GM21723 (cell line): ENCODE measurements at regions not wholly inside any gene's neighbourhood (a gene's known extent, or its start where the extent isn't known, plus 50 kb on each side); places are given as distances from the start of the nearest gene placed in this dataset.

Source experiments
- ATAC-seq: cut with Tn5 transposase; IDR thresholded peaks from one replicate; pipeline ENCODE4 v1.9.1; 2021; ENCODE audit warnings: mild to moderate bottlenecking, moderate library complexity; ENCODE audit not compliant: unreplicated experiment

GRCh38 chr20:22909436-22909835 lies 125.7 kb upstream of the SSTR4 start:
- ATAC-seq, result no peak

DNA sequence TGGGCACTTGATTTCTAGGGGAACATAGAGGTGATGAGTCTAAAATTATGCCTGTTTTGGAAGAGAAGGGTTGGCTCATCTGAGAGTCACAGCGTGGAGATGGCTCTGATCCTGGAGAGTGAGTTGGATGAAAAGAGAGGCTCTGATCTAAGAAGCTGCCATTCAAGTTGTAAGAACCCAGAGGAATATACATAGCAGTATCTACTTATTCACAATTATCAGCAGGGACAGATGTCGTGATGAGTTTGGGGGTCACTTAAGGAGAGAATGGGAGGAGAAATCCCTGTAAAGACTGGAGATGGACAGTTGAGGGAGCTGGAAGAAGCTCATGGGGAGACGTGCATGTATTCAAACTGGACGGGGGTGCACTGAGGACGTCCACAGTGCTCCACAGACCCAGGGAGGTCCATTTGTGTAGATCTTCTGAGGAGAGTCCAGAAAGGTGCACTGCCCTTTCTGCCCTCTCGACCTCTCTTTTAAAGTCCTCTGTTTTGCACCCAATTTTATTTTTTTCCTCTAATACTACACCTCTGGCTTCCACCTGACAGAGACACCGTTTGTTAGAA lies 124.7 kb upstream of the SSTR4 start:
- ATAC-seq, result no peak

GRCh38 chr20:22914291-22914690 lies 120.8 kb upstream of the SSTR4 start:
- ATAC-seq, result no peak

DNA sequence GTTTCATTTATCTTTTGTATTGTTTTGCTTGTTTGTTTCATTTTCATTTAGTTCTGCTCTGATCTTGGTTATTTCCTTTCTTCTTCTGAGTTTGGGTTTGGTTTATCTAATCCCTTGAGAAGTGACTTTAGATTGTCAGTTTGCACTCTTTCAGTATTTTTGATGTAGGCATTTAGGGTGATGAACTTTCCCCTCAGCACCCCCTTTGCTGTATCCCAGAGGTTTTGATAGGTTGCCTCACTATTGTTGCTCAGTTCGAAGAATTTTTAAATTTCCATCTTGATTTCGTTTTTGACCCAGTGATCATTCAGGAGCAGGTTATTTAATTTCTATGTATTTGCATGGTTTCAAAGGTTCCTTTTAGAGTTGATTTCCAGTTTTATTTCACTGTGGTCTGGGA lies 119.6 kb upstream of the SSTR4 start:
- no peak for ATAC-seq

DNA sequence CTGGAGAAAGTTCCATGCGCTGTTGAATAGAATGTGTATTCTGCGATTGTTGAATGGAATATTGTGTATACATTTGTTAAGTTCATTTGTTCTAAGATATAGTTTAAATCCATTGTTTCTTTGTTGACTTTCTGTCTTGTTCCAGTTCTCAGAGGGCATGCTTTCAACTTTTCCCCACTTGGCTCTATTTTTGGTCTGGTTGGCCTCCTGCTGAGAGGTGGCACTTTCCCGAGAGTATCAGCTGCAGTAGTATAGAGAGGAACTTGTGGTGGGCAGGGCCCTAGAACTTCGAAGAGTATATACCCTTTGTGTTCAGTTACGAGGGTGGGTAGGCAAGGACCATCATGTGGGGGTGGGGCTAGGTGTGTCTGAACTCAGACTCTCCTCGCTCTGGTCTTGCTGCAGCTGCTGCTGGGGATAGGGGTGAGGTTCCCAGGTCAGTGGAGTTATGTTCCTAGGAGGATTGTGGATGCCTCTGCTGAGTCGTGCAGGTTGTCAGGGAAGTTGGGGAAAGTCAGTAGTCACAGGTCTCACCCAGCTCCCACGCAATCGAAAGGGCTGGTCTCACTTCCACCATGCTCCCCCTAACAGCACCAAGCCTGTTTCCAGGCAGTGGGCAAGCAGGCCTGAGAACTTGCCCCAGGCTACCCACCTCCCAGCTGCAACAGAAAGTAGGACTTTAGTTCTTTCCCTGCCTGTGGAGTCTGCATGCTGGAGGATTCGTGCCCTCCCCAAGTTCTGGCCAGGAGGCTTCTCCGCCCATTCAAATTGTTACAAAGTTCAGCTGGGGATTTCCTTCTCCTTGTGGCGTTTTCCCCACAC lies 118.9 kb upstream of the SSTR4 start:
- ATAC-seq, result no peak

GRCh38 chr20:22918286-22918983 lies 116.7 kb upstream of the SSTR4 start:
- no peak for ATAC-seq

DNA sequence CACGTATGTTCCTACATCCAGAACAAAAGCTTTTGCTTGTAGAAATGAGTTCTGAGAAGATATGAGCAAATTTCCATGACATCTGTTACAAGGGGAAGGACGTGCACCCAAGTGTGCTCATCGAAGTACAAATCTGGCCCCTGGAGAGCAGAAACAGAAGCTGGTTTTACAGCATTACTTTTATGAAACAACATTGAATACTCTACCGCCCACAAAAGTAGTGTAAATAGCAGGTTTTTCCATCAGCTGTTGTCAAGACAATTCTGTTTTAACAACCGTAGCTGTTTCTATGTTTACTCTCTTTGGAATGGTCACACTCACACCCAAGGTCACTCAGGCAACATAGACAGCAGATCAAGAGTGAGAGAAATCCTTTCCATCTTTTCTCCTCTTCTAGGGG lies 114.2 kb upstream of the SSTR4 start:
- no peak for ATAC-seq

GRCh38 chr20:22921595-22922421 lies 113.3 kb upstream of the SSTR4 start:
- no peak for ATAC-seq

GRCh38 chr20:22922987-22923386 lies 112.1 kb upstream of the SSTR4 start:
- ATAC-seq, result no peak

DNA sequence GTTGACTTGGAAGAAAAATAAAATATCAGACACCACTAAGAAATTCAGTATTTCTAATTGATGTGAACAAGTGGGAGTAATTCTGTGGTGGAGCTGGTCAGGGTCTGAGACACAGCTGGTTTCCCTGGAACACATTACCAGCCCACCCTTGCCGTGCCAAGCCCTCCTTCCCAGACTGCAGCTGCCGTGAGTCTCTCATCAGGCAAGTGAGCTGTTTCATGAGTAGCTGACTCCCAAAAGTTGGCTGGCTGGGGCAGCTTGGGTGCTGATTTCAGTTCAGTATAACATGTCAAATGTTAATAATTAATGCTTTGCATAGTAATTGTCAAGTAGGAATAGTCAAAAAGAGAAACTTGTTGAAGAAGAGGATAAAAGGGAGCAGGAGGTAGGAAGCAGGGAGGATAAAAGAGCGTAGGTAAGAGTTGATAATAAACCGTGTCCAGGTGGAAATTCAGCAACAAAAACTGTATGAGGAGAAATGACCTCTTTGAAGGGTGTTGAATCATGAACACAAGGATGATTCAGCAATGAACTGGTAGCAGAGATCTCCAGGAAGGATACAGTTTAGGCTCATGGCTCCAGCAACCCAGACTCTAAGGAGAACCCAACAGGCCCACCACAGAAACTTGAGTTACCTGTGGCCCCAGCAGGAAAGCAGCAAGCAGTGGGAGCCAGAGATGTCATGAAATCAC lies 110.9 kb upstream of the SSTR4 start:
- ATAC-seq, result no peak

DNA sequence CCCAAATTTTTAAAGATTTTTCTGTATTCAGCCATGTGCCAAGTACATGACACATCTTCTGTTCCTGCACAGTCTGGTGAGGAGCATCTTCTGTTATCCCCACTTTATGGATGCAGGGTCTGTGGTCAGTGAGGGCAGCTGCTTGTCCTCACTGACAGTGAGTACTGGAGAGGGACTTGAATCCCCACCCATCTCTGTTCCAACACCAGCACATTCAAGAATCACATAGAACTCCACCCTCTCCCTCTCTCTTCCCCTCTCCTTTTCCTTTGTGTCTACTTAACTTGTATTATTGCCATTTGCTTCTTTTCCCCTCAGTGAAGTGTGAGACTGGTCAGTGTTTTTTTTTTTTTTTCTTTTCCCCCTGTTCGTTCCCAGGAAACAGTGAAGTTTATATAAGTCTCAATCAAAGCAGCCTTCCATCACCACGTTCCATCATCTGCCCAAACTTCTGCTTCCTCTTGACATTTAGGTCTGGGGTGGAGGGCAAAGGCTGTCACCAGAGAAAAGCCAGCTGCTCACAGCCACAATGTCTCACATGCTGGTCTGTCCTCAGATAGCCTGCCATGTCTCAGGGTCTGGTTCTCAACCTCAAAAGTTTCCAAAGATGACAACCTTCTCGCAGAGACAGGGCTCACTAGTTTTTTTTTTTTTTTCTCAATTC lies 110.0 kb upstream of the SSTR4 start:
- no peak for ATAC-seq

GRCh38 chr20:22925613-22925983 lies 109.5 kb upstream of the SSTR4 start:
- ATAC-seq, result no peak

DNA sequence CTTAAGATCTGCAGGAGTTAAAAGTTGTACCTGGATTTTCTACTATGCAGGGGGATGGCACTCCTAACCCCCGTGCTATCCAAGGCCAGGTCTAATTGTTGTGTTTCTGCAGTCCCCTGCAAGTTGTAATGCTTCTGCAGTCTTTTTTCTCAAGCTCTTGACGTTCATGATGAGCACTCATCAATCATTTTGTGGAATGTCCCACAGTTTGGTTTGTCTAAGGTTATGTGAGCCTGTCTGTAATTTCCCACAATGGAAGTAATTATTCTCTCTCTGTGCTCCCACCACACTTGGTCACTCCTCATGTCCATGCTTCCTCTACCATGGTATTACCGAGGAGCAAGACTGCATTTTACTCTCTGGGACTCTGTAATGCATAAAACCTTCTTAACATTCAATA lies 107.6 kb upstream of the SSTR4 start:
- no peak for ATAC-seq

- no peak for ATAC-seq
These were observed 106.4 kb upstream of the SSTR4 start for GRCh38 chr20:22928679-22929078.

GRCh38 chr20:22929661-22930060 lies 105.5 kb upstream of the SSTR4 start:
- ATAC-seq, result no peak

DNA sequence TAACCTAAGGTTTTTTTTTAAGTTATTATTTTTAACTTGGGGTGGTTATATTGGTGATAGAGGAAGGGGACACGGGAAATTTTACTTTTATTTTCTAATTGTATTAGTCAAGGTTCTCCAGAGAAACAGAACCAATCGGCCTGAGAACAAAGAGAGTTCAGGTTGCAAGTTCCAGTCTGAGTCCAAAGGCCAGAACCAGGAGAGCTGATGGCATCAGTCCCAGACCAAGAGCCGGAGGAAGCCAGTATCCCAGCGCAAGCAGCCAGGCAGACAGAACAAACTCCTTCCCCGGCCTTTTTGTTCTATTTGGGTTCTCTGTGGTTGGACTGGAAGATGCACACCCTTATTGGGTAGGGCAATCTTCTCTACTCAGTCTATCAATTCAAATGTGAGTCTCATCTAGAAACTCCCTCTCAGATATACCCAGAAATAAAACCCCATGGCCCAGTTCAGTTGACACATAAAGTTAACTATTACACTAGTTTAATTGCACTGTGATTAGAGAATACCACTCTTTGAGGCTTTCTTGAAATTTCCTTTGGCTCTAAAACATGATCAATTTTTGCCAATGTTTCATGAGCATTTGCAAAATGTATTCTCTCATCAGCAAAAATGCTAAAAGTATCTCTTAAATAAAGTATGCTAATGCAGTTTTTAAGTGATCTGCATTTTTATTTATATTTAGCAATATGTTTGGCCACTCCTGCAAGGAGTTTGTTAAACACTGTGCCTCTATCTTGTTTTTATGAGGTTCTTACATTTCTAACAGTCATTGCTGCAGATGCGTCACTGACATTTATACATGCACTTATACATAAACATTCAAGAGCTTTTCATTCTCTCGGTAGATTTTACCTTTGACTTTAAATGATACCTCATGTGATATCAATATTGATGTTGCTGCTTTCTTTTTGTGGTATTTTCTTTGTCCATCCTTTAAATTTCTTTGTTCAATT lies 103.2 kb upstream of the SSTR4 start:
- no peak for ATAC-seq

DNA sequence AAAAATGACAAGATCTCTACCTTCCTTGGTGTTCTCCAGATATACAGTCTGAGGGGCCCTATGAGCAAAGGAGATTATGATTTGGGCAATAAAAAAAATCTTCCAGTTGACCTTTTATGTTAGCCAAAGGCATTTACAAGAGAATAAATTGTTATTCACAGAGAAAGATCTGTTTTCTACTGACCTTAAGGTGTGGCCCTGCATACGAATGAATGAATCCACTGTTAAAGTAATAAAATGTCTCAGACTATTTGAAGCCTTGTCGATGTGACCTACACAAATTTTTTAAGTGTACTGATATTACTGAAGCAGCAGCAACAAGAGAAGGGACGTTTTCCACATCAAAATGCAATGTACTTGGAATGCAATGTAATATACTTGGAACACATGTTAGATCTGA lies 95.9 kb upstream of the SSTR4 start:
- ATAC-seq, result no peak

DNA sequence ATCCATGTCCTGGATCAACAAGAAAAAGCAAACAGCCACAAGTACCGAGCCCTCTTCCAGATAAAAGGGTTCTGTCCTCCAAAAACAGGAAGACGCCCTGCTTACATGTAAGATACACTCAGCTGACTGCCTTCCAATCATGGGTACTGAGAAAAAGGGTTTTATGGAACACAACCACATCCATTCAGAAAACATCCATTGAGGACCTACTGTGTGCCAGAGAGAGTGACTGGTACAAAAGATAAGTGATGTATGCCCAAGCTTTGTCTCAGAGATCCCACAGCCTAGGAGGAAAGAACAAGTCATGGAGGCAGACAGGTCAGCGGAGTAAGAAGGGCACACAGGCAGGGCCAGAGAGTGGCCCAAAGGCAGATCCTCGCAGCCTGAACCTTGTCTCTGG lies 94.8 kb upstream of the SSTR4 start:
- no peak for ATAC-seq

DNA sequence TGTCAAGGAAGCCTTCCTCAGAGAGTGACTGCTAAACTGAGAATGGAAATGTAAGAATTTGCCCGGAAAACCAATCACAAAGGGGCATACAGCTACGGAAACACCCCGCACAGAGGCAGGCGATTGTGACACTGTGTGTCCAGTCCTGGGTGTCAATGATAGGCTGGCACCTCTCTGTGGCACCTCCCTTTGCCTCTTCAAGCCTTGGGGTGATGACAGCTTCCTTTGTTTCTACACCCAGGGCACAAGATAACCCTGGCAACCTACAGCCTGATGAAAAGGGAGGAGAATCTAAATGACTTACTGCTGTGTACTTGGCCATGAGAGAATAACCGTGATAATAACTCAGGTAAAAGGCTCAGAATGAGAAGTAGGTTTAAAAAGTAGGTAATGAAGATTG lies 93.6 kb upstream of the SSTR4 start:
- ATAC-seq, result no peak
